Stimulated activated CD4-positive, alpha-beta T cell treated with anti-CD3 and anti-CD28 coated beads, TNF-alpha, amount 100 ng/mL, for 24 hours (primary cell): ENCODE measurements at regions not wholly inside any gene's neighbourhood (a gene's known extent, or its start where the extent isn't known, plus 50 kb on each side); places are given as distances from the start of the nearest gene placed in this dataset.
"Not testable (repeated sequence)": the region's sequence is repeated elsewhere in the genome, so short reads cannot be mapped to it uniquely, and the experiment has no call there.

ENCODE experiments used
- DNase-seq, 3 experiments: peaks; one replicate each; pipeline ENCODE4 v3.0.0-alpha.2; 2020; ENCODE audit warnings: low read depth in 3 of 3

- no peak for DNase-seq
Observed at GRCh38 chr18:4765401-4765800, 310.3 kb upstream of the DLGAP1 start.

- DNase-seq: no peak
Observed at GRCh38 chr18:4762330-4762729, 307.2 kb upstream of the DLGAP1 start.

- no peak for DNase-seq
Observed at GRCh38 chr18:4758980-4759379, 303.9 kb upstream of the DLGAP1 start.

GRCh38 chr18:4755848-4756247, 300.7 kb upstream of the DLGAP1 start:
- no peak for DNase-seq

GRCh38 chr18:4753151-4753550, 298.0 kb upstream of the DLGAP1 start:
- DNase-seq: not testable (repeated sequence)

GRCh38 chr18:4751523-4751922, 296.4 kb upstream of the DLGAP1 start:
- DNase-seq: no peak

- no peak for DNase-seq
Observed at GRCh38 chr18:4750393-4751346, 295.6 kb upstream of the DLGAP1 start.

GRCh38 chr18:4748975-4749374, 293.9 kb upstream of the DLGAP1 start:
- DNase-seq: no peak

- no peak for DNase-seq
Observed at GRCh38 chr18:4734903-4735302, 279.8 kb upstream of the DLGAP1 start.

GRCh38 chr18:4734021-4734420, 278.9 kb upstream of the DLGAP1 start:
- DNase-seq: no peak

- DNase-seq: no peak
Observed at GRCh38 chr18:4721545-4721944, 266.4 kb upstream of the DLGAP1 start.

GRCh38 chr18:4720518-4720917, 265.4 kb upstream of the DLGAP1 start:
- no peak for DNase-seq

GRCh38 chr18:4705894-4706293, 250.8 kb upstream of the DLGAP1 start:
- no peak for DNase-seq

- no peak for DNase-seq
Observed at GRCh38 chr18:4704781-4705180, 249.7 kb upstream of the DLGAP1 start.

GRCh38 chr18:4691836-4692235, 236.7 kb upstream of the DLGAP1 start:
- DNase-seq: no peak

- not testable (repeated sequence) for DNase-seq
Observed at GRCh38 chr18:4678685-4679084, 223.6 kb upstream of the DLGAP1 start.

- DNase-seq: no peak
Observed at GRCh38 chr18:4677006-4677405, 221.9 kb upstream of the DLGAP1 start.

- DNase-seq: no peak
Observed at GRCh38 chr18:4672162-4672561, 217.1 kb upstream of the DLGAP1 start.

GRCh38 chr18:4658804-4659203, 203.7 kb upstream of the DLGAP1 start:
- no peak for DNase-seq

- DNase-seq: no peak
Observed at GRCh38 chr18:4653418-4653817, 198.3 kb upstream of the DLGAP1 start.

GRCh38 chr18:4641771-4642368, 186.8 kb upstream of the DLGAP1 start:
- no peak for DNase-seq

- DNase-seq: no peak
Observed at GRCh38 chr18:4640349-4641012, 185.4 kb upstream of the DLGAP1 start.
